CD4-positive, alpha-beta T cell (primary cell): ENCODE measurements at regions not wholly inside any gene's neighbourhood (a gene's known extent, or its start where the extent isn't known, plus 50 kb on each side); places are given as distances from the start of the nearest gene placed in this dataset.

Experiments
- ATAC-seq: fragments of 200-7000 bp; cut with Tn5 transposase; one replicate; pipeline ENCODE4 v1.10.0; 2022; ENCODE audit warnings: mild to moderate bottlenecking; ENCODE audit not compliant: poor library complexity
- CTCF ChIA-PET: fragments of 350-600 bp; sonication (Branson Sonifier 250); formaldehyde crosslinking; loops from one replicate; lab custom pipeline; 2021; ENCODE audit warnings: antibody characterized with exemption, inconsistent platforms; lab: Charles Lee
- POLR2A ChIA-PET: fragments of 350-600 bp; sonication (Branson Sonifier 250); formaldehyde crosslinking; loops from one replicate; lab custom pipeline; 2021; ENCODE audit warnings: antibody characterized with exemption, inconsistent platforms; lab: Charles Lee
- DNase-seq, 14 experiments: peaks; one replicate each; pipeline ENCODE4 v3.0.0-alpha.2; 2013 to 2020; ENCODE audit warnings: mixed read lengths in 2 of 14
- H3K27ac ChIP-seq, 2 donors: one replicate each; pipeline versions ENCODE4 v1.5.1 to v1.7.0; 2013; ENCODE audit warnings: low read length in 2 of 2, low read depth in 1 of 2, mild to moderate bottlenecking in 1 of 2
- H3K27me3 ChIP-seq, 2 experiments: 1 replicate in 1 of 2; 2 replicates in 1 of 2; pipeline versions ENCODE4 v1.6.1 to v1.7.0; 2013; ENCODE audit warnings: low read length in 2 of 2, control low read depth in 1 of 2, mild to moderate bottlenecking in 1 of 2, moderate library complexity in 1 of 2; ENCODE audit not compliant: insufficient read depth in 2 of 2, control insufficient read depth in 1 of 2
- H3K36me3 ChIP-seq: one replicate; pipeline ENCODE4 v1.6.1; 2013; ENCODE audit warnings: low read length, control low read depth; ENCODE audit not compliant: insufficient read depth
- H3K4me1 ChIP-seq: one replicate; pipeline ENCODE4 v1.6.1; 2013; ENCODE audit warnings: low read length, control low read depth; ENCODE audit not compliant: insufficient read depth
- H3K4me3 ChIP-seq: one replicate; pipeline ENCODE4 v1.5.1; 2013; ENCODE audit warnings: mild to moderate bottlenecking, low read length, moderate library complexity
- H3K9me3 ChIP-seq, 2 experiments: 1 replicate in 1 of 2; 2 replicates in 1 of 2; pipeline versions ENCODE4 v1.6.1 to v1.7.0; 2013; ENCODE audit warnings: low read length in 2 of 2, mild to moderate bottlenecking in 2 of 2, control low read depth in 1 of 2, moderate library complexity in 1 of 2; ENCODE audit not compliant: control insufficient read depth in 1 of 2, insufficient read depth in 1 of 2
- H3K27ac Mint-ChIP-seq: one replicate; pipeline ENCODE4 v1.8.0; 2020; ENCODE audit warnings: mixed read lengths
- H3K27me3 Mint-ChIP-seq: one replicate; pipeline ENCODE4 v1.8.0; 2021; ENCODE audit warnings: mixed read lengths
- H3K36me3 Mint-ChIP-seq: one replicate; pipeline ENCODE4 v1.8.0; 2021; ENCODE audit warnings: low read depth, mixed read lengths
- H3K4me1 Mint-ChIP-seq: one replicate; pipeline ENCODE4 v1.8.0; 2021; ENCODE audit warnings: low read depth, mixed read lengths
- H3K4me3 Mint-ChIP-seq: one replicate; pipeline ENCODE4 v1.8.0; 2020; ENCODE audit warnings: mild to moderate bottlenecking, mixed read lengths
- H3K9me3 Mint-ChIP-seq: one replicate; pipeline ENCODE4 v1.8.0; 2020; ENCODE audit warnings: mixed read lengths
- intact Hi-C, 2 experiments: fragments of 100-400 bp; cut with DNase I in 1 of 2; cut with micrococcal nuclease in 1 of 2; formaldehyde crosslinking; loops; one replicate each; pipeline versions ENCODE4 v1.15.1 to v1.9.0; 2023 to 2025; cut with DNase I, micrococcal nuclease
- TF ChIP-seq, protein P1 (sequence below): fragments of 200-600 bp; IDR thresholded peaks from one replicate; pipeline ENCODE4 v1.8.0; 2022; ENCODE audit warnings: antibody characterized with exemption, mild to moderate bottlenecking

DNA sequence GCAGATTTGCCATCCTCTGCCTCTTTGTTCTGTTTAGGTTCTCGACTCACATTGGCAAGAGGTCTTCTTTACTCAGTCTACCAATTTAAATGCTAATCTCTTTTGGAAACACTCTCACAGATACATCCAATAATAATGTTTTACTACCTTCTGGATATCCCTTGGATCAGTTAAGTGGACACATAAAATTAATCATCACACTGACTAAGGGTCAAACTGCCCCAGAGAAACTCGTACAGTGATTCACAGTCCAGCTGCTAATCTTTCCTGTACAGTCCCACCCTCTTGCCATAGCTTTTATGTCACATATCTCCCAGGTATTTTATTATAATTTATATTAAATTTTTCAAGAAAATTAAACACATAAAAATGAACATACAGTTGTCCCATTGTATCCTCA is 360.8 kb upstream of the RGMA start:
- Histone ChIP-seq H3K4me3 (no peak overlapping the region), H3K4me1 (no peaks in the 10 kb centered on the region), H3K9me3 (no peaks in the 10 kb centered on the region), H3K36me3 (no peaks in the 10 kb centered on the region), H3K27ac (no peak overlapping the region), H3K27me3 (no peaks in the 10 kb centered on the region)
- no peak overlapping the region for H3K4me3 Mint-ChIP-seq
- POLR2A ChIA-PET = no interaction called here
- H3K27me3 Mint-ChIP-seq = no peaks in the 10 kb centered on the region
- no peak for DNase-seq
- H3K9me3 Mint-ChIP-seq = no peaks in the 10 kb centered on the region
- no peak overlapping the region for H3K27ac Mint-ChIP-seq
- CTCF ChIA-PET = no interaction called here
- no peaks in the 10 kb centered on the region for H3K36me3 Mint-ChIP-seq
- H3K4me1 Mint-ChIP-seq = no peaks in the 10 kb centered on the region
- TF ChIP-seq, protein P1, sequence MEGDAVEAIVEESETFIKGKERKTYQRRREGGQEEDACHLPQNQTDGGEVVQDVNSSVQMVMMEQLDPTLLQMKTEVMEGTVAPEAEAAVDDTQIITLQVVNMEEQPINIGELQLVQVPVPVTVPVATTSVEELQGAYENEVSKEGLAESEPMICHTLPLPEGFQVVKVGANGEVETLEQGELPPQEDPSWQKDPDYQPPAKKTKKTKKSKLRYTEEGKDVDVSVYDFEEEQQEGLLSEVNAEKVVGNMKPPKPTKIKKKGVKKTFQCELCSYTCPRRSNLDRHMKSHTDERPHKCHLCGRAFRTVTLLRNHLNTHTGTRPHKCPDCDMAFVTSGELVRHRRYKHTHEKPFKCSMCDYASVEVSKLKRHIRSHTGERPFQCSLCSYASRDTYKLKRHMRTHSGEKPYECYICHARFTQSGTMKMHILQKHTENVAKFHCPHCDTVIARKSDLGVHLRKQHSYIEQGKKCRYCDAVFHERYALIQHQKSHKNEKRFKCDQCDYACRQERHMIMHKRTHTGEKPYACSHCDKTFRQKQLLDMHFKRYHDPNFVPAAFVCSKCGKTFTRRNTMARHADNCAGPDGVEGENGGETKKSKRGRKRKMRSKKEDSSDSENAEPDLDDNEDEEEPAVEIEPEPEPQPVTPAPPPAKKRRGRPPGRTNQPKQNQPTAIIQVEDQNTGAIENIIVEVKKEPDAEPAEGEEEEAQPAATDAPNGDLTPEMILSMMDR = no peak
- intact Hi-C loops = no loop called here
- ATAC-seq = no peak

DNA sequence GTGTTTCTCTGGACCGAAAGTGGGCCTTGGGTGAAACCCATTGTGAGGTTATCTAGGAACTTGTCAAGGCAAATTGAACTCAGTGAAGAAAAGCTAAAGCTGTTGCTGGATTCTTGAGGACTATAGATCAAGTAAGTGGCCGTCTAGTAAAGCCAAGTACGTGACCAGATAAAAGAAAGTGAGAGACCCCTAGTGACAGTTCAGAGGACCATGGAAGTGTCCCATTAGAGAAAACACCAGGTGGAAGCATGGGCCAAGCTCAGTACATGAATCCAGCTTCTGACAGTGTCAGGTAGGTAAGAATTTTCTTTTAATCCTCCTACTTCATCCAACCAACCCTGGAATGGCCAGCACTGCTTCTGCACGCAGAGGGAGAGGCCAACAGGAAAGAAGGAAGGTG is 349.3 kb upstream of the RGMA start:
- Mint-ChIP-seq H3K4me1 (no peaks in the 10 kb centered on the region), H3K36me3 (no peaks in the 10 kb centered on the region), H3K27ac (no peak overlapping the region), H3K9me3 (peaks cover 5% of the 10 kb centered on the region), H3K4me3 (no peak overlapping the region), H3K27me3 (peaks cover 40% of the 10 kb centered on the region)
- TF ChIP-seq, protein P1 = no peak
- Histone ChIP-seq H3K27me3 (no peaks in the 10 kb centered on the region), H3K27ac (no peak overlapping the region), H3K4me1 (no peaks in the 10 kb centered on the region), H3K9me3 (peaks cover 0 to 3% of the 10 kb centered on the region in 2 experiments), H3K36me3 (no peaks in the 10 kb centered on the region), H3K4me3 (no peak overlapping the region)
- DNase-seq (no peak), ATAC-seq (no peak)
- CTCF ChIA-PET = no interaction called here
- intact Hi-C loops = no loop called here
- POLR2A ChIA-PET = no interaction called here

GRCh38 chr15:93432474-93432873 is 343.5 kb upstream of the RGMA start:
- no peaks in the 10 kb centered on the region for H3K4me1 Mint-ChIP-seq
- intact Hi-C loops = no loop called here
- no peak overlapping the region for H3K4me3 Mint-ChIP-seq
- H3K9me3 Mint-ChIP-seq = peaks cover 5% of the 10 kb centered on the region
- TF ChIP-seq, protein P1 = no peak
- Histone ChIP-seq H3K9me3 (peaks cover 0 to 7% of the 10 kb centered on the region in 2 experiments), H3K4me1 (no peaks in the 10 kb centered on the region), H3K36me3 (no peaks in the 10 kb centered on the region), H3K27me3 (no peaks in the 10 kb centered on the region), H3K27ac (no peak overlapping the region), H3K4me3 (no peak overlapping the region)
- ATAC-seq (no peak), DNase-seq (no peak)
- CTCF ChIA-PET = no interaction called here
- peaks cover 19% of the 10 kb centered on the region for H3K27me3 Mint-ChIP-seq
- H3K27ac Mint-ChIP-seq = no peak overlapping the region
- H3K36me3 Mint-ChIP-seq = no peaks in the 10 kb centered on the region
- POLR2A ChIA-PET = no interaction called here
